HG03469 (cell line): ENCODE measurements at regions not wholly inside any gene's neighbourhood (a gene's known extent, or its start where the extent isn't known, plus 50 kb on each side); places are given as distances from the start of the nearest gene placed in this dataset.

Experiments used
- ATAC-seq: cut with Tn5 transposase; IDR thresholded peaks from one replicate; pipeline ENCODE4 v1.9.1; 2021; ENCODE audit warnings: mild to moderate bottlenecking, moderate library complexity, moderate number of reproducible peaks; ENCODE audit not compliant: unreplicated experiment

GRCh38 chr13:53800011-53800410, 771.4 kb downstream of the OLFM4 start:
- ATAC-seq, result no peak

GRCh38 chr13:53807251-53807834, 778.7 kb downstream of the OLFM4 start:
- ATAC-seq, result no peak

GRCh38 chr13:53821632-53822031, 793.0 kb downstream of the OLFM4 start:
- ATAC-seq, result no peak

GRCh38 chr13:53822136-53822535, 793.5 kb downstream of the OLFM4 start:
- ATAC-seq, result no peak

GRCh38 chr13:53839461-53839860, 810.8 kb downstream of the OLFM4 start:
- no peak for ATAC-seq

GRCh38 chr13:53844473-53845146, 816.0 kb downstream of the OLFM4 start:
- no peak for ATAC-seq

- no peak for ATAC-seq
Measured at GRCh38 chr13:53847502-53847901, 818.9 kb downstream of the OLFM4 start.

- no peak for ATAC-seq
Measured at GRCh38 chr13:53848366-53848961, 819.9 kb downstream of the OLFM4 start.

- no peak for ATAC-seq
Measured at GRCh38 chr13:53854321-53854720, 825.7 kb downstream of the OLFM4 start.

GRCh38 chr13:53856573-53857195, 828.1 kb downstream of the OLFM4 start:
- no peak for ATAC-seq

GRCh38 chr13:53863520-53863919, 834.9 kb downstream of the OLFM4 start:
- ATAC-seq, result no peak

- no peak for ATAC-seq
Measured at GRCh38 chr13:53873558-53873957, 844.9 kb downstream of the OLFM4 start.

GRCh38 chr13:53878861-53879260, 850.2 kb downstream of the OLFM4 start:
- ATAC-seq, result no peak

- ATAC-seq, result no peak
Measured at GRCh38 chr13:53885997-53886396, 857.4 kb downstream of the OLFM4 start.

- ATAC-seq, result no peak
Measured at GRCh38 chr13:53890696-53891095, 862.1 kb downstream of the OLFM4 start.

GRCh38 chr13:53901593-53901992, 873.0 kb downstream of the OLFM4 start:
- ATAC-seq, result no peak

- ATAC-seq, result no peak
Measured at GRCh38 chr13:53907891-53908290, 879.3 kb downstream of the OLFM4 start.

- no peak for ATAC-seq
Measured at GRCh38 chr13:53920916-53921315, 892.3 kb downstream of the OLFM4 start.

GRCh38 chr13:53921473-53921872, 892.9 kb downstream of the OLFM4 start:
- no peak for ATAC-seq

- no peak for ATAC-seq
Measured at GRCh38 chr13:53941588-53942190, 913.1 kb downstream of the OLFM4 start.

GRCh38 chr13:53946500-53946899, 917.9 kb downstream of the OLFM4 start:
- ATAC-seq, result no peak

GRCh38 chr13:53953183-53953582, 924.6 kb downstream of the OLFM4 start:
- ATAC-seq, result no peak
